Endothelial cell of umbilical vein (primary cell): ENCODE measurements at regions not wholly inside any gene's neighbourhood (a gene's known extent, or its start where the extent isn't known, plus 50 kb on each side); places are given as distances from the start of the nearest gene placed in this dataset.

ENCODE experiments used
- BruUV-seq: library from RNA; stranded (reverse); fragments of 400-500 nt; replicated peaks from 2 replicates; lab custom pipeline; 2021; lab: Mats Ljungman, UMichigan
- CTCF ChIA-PET: fragments of 300-600, 350-600 bp; sonication (Branson Sonifier 250); formaldehyde crosslinking; loops from one replicate; lab custom pipeline; 2021; ENCODE audit warnings: antibody characterized with exemption, inconsistent platforms; lab: Charles Lee
- POLR2A ChIA-PET: fragments of 300-600, 350-600 bp; sonication (Branson Sonifier 250); formaldehyde crosslinking; loops from one replicate; lab custom pipeline; 2021; ENCODE audit warnings: antibody characterized with exemption, inconsistent platforms; lab: Charles Lee
- DNase-seq: peaks from one replicate; pipeline ENCODE4 v3.0.0-alpha.2; 2011; ENCODE audit warnings: low read depth, low spot score
- FAIRE-seq: peaks from 2 replicates; lab custom pipeline; 2011; peaks lifted over from hg19 to GRCh38; lab: Jason Lieb, UNC
- H2AFZ ChIP-seq: 2 replicates; pipeline ENCODE4 v1.6.0; 2012; ENCODE audit warnings: low read depth, low read length, control low read depth, inconsistent platforms
- H3K27ac ChIP-seq: 2 replicates; pipeline ENCODE4 v1.5.1; 2011; ENCODE audit warnings: low read depth, mild to moderate bottlenecking, control low read depth, low read length, moderate library complexity; ENCODE audit not compliant: insufficient read depth
- H3K27me3 ChIP-seq, 2 experiments: 2 replicates each; pipeline versions ENCODE4 v1.6.0 to v1.6.1; 2011; ENCODE audit warnings: low read length in 2 of 2, mixed read lengths in 1 of 2; ENCODE audit not compliant: control insufficient read depth in 2 of 2, insufficient read depth in 2 of 2
- H3K36me3 ChIP-seq, 2 experiments: 2 replicates in 1 of 2; 3 replicates in 1 of 2; pipeline ENCODE4 v1.5.1; 2011; ENCODE audit warnings: low read length in 2 of 2, mild to moderate bottlenecking in 1 of 2, moderate library complexity in 1 of 2; ENCODE audit not compliant: control insufficient read depth in 2 of 2, insufficient read depth in 2 of 2; ENCODE audit errors: extremely low read depth in 1 of 2
- H3K4me1 ChIP-seq: 3 replicates; pipeline ENCODE4 v1.5.1; 2011; ENCODE audit warnings: mild to moderate bottlenecking, low read length; ENCODE audit not compliant: control insufficient read depth, insufficient read depth; ENCODE audit errors: extremely low read depth
- H3K4me2 ChIP-seq: 2 replicates; pipeline ENCODE4 v1.6.1; 2011; ENCODE audit warnings: low read length, control low read depth, mixed read lengths; ENCODE audit not compliant: insufficient read depth
- H3K4me3 ChIP-seq, 3 experiments: fragments of 200-600 bp in 1 of 3; sonication (generic), shearing (Covaris generic) in 1 of 3; replicated peaks in 1 of 3; 2 replicates each; pipeline ENCODE4 v1.5.1; 2011 to 2016; ENCODE audit warnings: control low read depth in 3 of 3, low read length in 3 of 3, mild to moderate bottlenecking in 2 of 3, inconsistent platforms in 1 of 3, low read depth in 1 of 3, moderate library complexity in 1 of 3; ENCODE audit not compliant: insufficient read depth in 1 of 3
- H3K79me2 ChIP-seq: 2 replicates; pipeline ENCODE4 v1.6.0; 2012; ENCODE audit warnings: low read length, inconsistent platforms; ENCODE audit not compliant: control insufficient read depth, insufficient read depth
- H3K9ac ChIP-seq: replicated peaks from 2 replicates; pipeline ENCODE3; 2011; ENCODE audit warnings: low read length, control low read depth; ENCODE audit not compliant: insufficient read depth; ENCODE audit errors: extremely low read depth
- H3K9me1 ChIP-seq: replicated peaks from 3 replicates; pipeline ENCODE4 v1.6.0; 2011; ENCODE audit warnings: mild to moderate bottlenecking, low read length; ENCODE audit not compliant: control insufficient read depth, insufficient read depth; ENCODE audit errors: extremely low read depth
- H3K9me3 ChIP-seq: replicated peaks from 2 replicates; pipeline ENCODE4 v1.5.1; 2012; ENCODE audit warnings: low read length, inconsistent platforms; ENCODE audit not compliant: control insufficient read depth, insufficient read depth
- H4K20me1 ChIP-seq: replicated peaks from 2 replicates; pipeline ENCODE3; 2011; ENCODE audit warnings: mild to moderate bottlenecking, low read length; ENCODE audit not compliant: control insufficient read depth, insufficient read depth; ENCODE audit errors: extremely low read depth
- CTCF ChIP-seq, 2 donors: IDR thresholded peaks; 1 replicate in 1 of 2; 2 replicates in 1 of 2; pipeline ENCODE4 v1.5.1; 2011; ENCODE audit warnings: low read length in 2 of 2, mild to moderate bottlenecking in 2 of 2, moderate library complexity in 2 of 2, control low read depth in 1 of 2, inconsistent platforms in 1 of 2, low read depth in 1 of 2; ENCODE audit not compliant: insufficient read depth in 1 of 2; ENCODE audit errors: extremely low read depth in 1 of 2
- EZH2 ChIP-seq: IDR thresholded peaks from 2 replicates; pipeline ENCODE4 v1.6.1; 2012; ENCODE audit warnings: borderline replicate concordance, low read depth, mild to moderate bottlenecking, moderate library complexity, low read length, inconsistent platforms; ENCODE audit not compliant: severe bottlenecking
- FOS ChIP-seq: IDR thresholded peaks from 2 replicates; pipeline ENCODE4 v1.6.1; 2011; ENCODE audit warnings: mild to moderate bottlenecking, low read length, moderate library complexity, borderline replicate concordance; ENCODE audit not compliant: insufficient read depth
- GATA2 ChIP-seq: IDR thresholded peaks from 2 replicates; pipeline ENCODE4 v1.7.0; 2011; ENCODE audit warnings: low read depth, mild to moderate bottlenecking, moderate library complexity, mixed read lengths, low read length; ENCODE audit not compliant: insufficient read length, insufficient read depth
- JUN ChIP-seq: IDR thresholded peaks from 2 replicates; pipeline ENCODE4 v1.6.1; 2011; ENCODE audit warnings: borderline replicate concordance, low read depth; ENCODE audit not compliant: insufficient read length, insufficient read depth
- MAX ChIP-seq: IDR thresholded peaks from 2 replicates; pipeline ENCODE4 v1.6.1; 2011; ENCODE audit not compliant: insufficient read depth, insufficient read length
- MYC ChIP-seq: IDR thresholded peaks from one replicate; pipeline ENCODE4 v1.6.1; 2011; ENCODE audit warnings: mild to moderate bottlenecking, low read depth, low read length
- POLR2A ChIP-seq: IDR thresholded peaks from 2 replicates; pipeline ENCODE4 v1.6.1; 2012; ENCODE audit warnings: low read depth, mild to moderate bottlenecking, control low read depth, low read length
- POLR2AphosphoS5 ChIP-seq: IDR thresholded peaks from 2 replicates; pipeline ENCODE4 v1.6.1; 2012; ENCODE audit warnings: low read depth, mild to moderate bottlenecking, control low read depth, low read length, moderate library complexity; ENCODE audit not compliant: insufficient read depth
- dilution Hi-C: fragments of 300-500 bp; cut with MboI; formaldehyde crosslinking; loops from one replicate; pipeline ENCODE4 v1.15.0; 2019; ENCODE audit warnings: low sequenced_read_pairs; ENCODE audit not compliant: extremely low pct_ligation_motif_present
- intact Hi-C: fragments of 100-400 bp; cut with micrococcal nuclease; formaldehyde crosslinking; loops from one replicate; pipeline ENCODE4 v1.10.0; 2022

GRCh38 chr5:121285801-121286521 is 565.7 kb upstream of the FTMT start:
- Histone ChIP-seq H4K20me1 (no peaks in the 10 kb centered on the region), H3K27me3 (no peaks in the 10 kb centered on the region), H3K79me2 (no peaks in the 10 kb centered on the region), H3K36me3 (no peaks in the 10 kb centered on the region), H3K4me1 (no peaks in the 10 kb centered on the region), H3K27ac (no peak overlapping the region), H3K4me2 (no peak overlapping the region), H3K9ac (no peak overlapping the region), H2AFZ (no peak overlapping the region), H3K9me3 (no peaks in the 10 kb centered on the region), H3K9me1 (no peaks in the 10 kb centered on the region), H3K4me3 (no peak overlapping the region)
- TF ChIP-seq CTCF (IDR thresholded peaks at IDR 0.05; ENCODE audit: extremely low read depth in 1 of 2, insufficient read depth in 1 of 2, low read depth in 1 of 2, low read length in 2 of 2) (no peak), FOS (no peak), MYC (no peak), POLR2A (no peak), POLR2AphosphoS5 (no peak), EZH2 (no peak), MAX (no peak), GATA2 (no peak), JUN (no peak)
- BruUV-seq, result no TSS peak
- no peak for FAIRE-seq
- ChIA-PET POLR2A (no interaction called here), CTCF (no interaction called here)
- no peak for DNase-seq
- intact Hi-C loops (no loop called here), dilution Hi-C loops (no loop called here)
